ENCODE measurements at regions not wholly inside any gene's neighbourhood (a gene's known extent, or its start where the extent isn't known, plus 50 kb on each side); places are given as distances from the start of the nearest gene placed in this dataset.

- TF ChIP-seq SP1 (IDR thresholded peaks at IDR 0.05): no peak
- no peak for TF ChIP-seq JUND (IDR thresholded peaks at IDR 0.05)
- TF ChIP-seq CTCF (IDR thresholded peaks at IDR 0.05; ENCODE audit: low read depth, low read length, missing input control): no peak
- TF ChIP-seq TAF1 (conservative IDR thresholded peaks at IDR 0.05): no peak
- TF ChIP-seq RXRA (IDR thresholded peaks at IDR 0.05): no peak
- no peak for TF ChIP-seq REST (IDR thresholded peaks at IDR 0.05)
- no peak for TF ChIP-seq GABPA (IDR thresholded peaks at IDR 0.05 in 1 of 2, conservative IDR thresholded peaks at IDR 0.05 in 1 of 2)
- TF ChIP-seq MAX (IDR thresholded peaks at IDR 0.05): no peak
- no peak for TF ChIP-seq FOXA2 (IDR thresholded peaks at IDR 0.05)
Observed at GRCh38 chr5:152061095-152061494, 136.4 kb upstream of the GLRA1 start.

All from liver (tissue), 3 donors.